ENCODE measurements at regions not wholly inside any gene's neighbourhood (a gene's known extent, or its start where the extent isn't known, plus 50 kb on each side); places are given as distances from the start of the nearest gene placed in this dataset.

GRCh38 chr6:168372889-168373288, 53.3 kb upstream of the DACT2 start:
- ATAC-seq, result no peak
- Histone ChIP-seq H3K9me3 (no peaks in the 10 kb centered on the region), H3K27me3 (peaks cover 0 to 54% of the 10 kb centered on the region in 2 donors), H3K4me1 (no peaks in the 10 kb centered on the region), H3K36me3 (no peaks in the 10 kb centered on the region), H3K27ac (no peak overlapping the region), H3K4me3 (no peak overlapping the region)
- TF ChIP-seq CTCF (IDR thresholded peaks at IDR 0.05), result no peak
- intact Hi-C loops (cut with DNase I), result loop anchor here in 1 of 2 donors (5.0 kb wide), 1 partner anchor 509 kb away; no protein-coding TSS in a partner anchor
- no peak for DNase-seq

GRCh38 chr6:168373389-168373788, 53.8 kb upstream of the DACT2 start:
- ATAC-seq (no peak), DNase-seq (peak in 1 of 4 donors; percentile 39)
- Histone ChIP-seq H3K27me3 (peaks cover 0 to 53% of the 10 kb centered on the region in 2 donors), H3K4me3 (no peak overlapping the region), H3K36me3 (no peaks in the 10 kb centered on the region), H3K27ac (no peak overlapping the region), H3K9me3 (no peaks in the 10 kb centered on the region), H3K4me1 (no peaks in the 10 kb centered on the region)
- intact Hi-C loops (cut with DNase I), result loop anchor here in 1 of 2 donors (5.0 kb wide), 1 partner anchor 509 kb away; no protein-coding TSS in a partner anchor
- no peak for TF ChIP-seq CTCF (IDR thresholded peaks at IDR 0.05)

- Histone ChIP-seq H3K27ac (no peak overlapping the region), H3K4me3 (no peak overlapping the region), H3K4me1 (no peaks in the 10 kb centered on the region), H3K27me3 (peaks cover 0 to 46% of the 10 kb centered on the region in 2 donors), H3K36me3 (no peaks in the 10 kb centered on the region), H3K9me3 (no peaks in the 10 kb centered on the region)
- no peak for TF ChIP-seq CTCF (IDR thresholded peaks at IDR 0.05)
- intact Hi-C loops (cut with DNase I), result loop anchor here in 1 of 2 donors (5.0 kb wide), 1 partner anchor 508 kb away; no protein-coding TSS in a partner anchor
- DNase-seq (peak in 1 of 4 donors; percentile 51), ATAC-seq (no peak)
These were observed 54.5 kb upstream of the DACT2 start for GRCh38 chr6:168374051-168374502.

GRCh38 chr6:168374541-168375071, 55.0 kb upstream of the DACT2 start:
- Histone ChIP-seq H3K36me3 (no peaks in the 10 kb centered on the region), H3K9me3 (no peaks in the 10 kb centered on the region), H3K4me1 (no peaks in the 10 kb centered on the region), H3K27me3 (peaks cover 0 to 41% of the 10 kb centered on the region in 2 donors), H3K4me3 (no peak overlapping the region), H3K27ac (no peak overlapping the region)
- intact Hi-C loops (cut with DNase I), result loop anchor here in 1 of 2 donors (5.0 kb wide), 1 partner anchor 508 kb away; no protein-coding TSS in a partner anchor
- no peak for TF ChIP-seq CTCF (IDR thresholded peaks at IDR 0.05)
- DNase-seq (peak in 1 of 4 donors; percentile 40), ATAC-seq (no peak)

- Histone ChIP-seq H3K36me3 (no peaks in the 10 kb centered on the region), H3K4me3 (no peak overlapping the region), H3K4me1 (no peaks in the 10 kb centered on the region), H3K27me3 (peaks cover 0 to 31% of the 10 kb centered on the region in 2 donors), H3K9me3 (peaks cover 0 to 5% of the 10 kb centered on the region in 2 donors), H3K27ac (no peak overlapping the region)
- ATAC-seq (no peak), DNase-seq (no peak)
- intact Hi-C loops (cut with DNase I), result no loop called here
- no peak for TF ChIP-seq CTCF (IDR thresholded peaks at IDR 0.05)
These were observed 56.5 kb upstream of the DACT2 start for GRCh38 chr6:168376120-168376519.

Data from left lung (tissue), 4 donors.